ENCODE measurements at regions not wholly inside any gene's neighbourhood (a gene's known extent, or its start where the extent isn't known, plus 50 kb on each side); places are given as distances from the start of the nearest gene placed in this dataset.

DNA sequence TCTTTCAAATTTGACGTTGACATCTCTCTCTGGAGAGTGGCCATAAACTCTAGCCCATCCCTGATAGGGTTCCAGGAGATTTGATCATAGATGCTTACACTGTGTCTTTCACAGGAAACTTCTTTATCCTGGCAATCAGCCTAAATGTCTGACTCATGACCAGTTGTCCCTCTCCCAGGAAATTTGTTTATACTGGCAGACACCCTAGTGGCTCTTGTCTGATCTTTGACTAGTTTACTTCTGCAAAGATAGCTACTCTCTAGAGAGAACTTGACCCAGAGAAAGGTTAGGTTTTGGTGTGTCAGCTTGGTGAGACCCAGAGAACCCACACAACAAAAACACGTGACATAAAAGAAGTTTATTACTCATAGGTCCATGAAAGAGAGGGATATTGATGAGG lies 509.8 kb downstream of the CENPC start:
- TF ChIP-seq RARB (CRISPR knock-in tag; IDR thresholded peaks at IDR 0.05) (no peak), PPARA (CRISPR knock-in tag; IDR thresholded peaks at IDR 0.05; ENCODE audit: borderline replicate concordance) (no peak), ZFP3 (CRISPR knock-in tag; IDR thresholded peaks at IDR 0.05) (no peak), CSDC2 (CRISPR knock-in tag; IDR thresholded peaks at IDR 0.05) (no peak), ZC3H10 (CRISPR knock-in tag; IDR thresholded peaks at IDR 0.05) (no peak), GLIS3 (CRISPR knock-in tag; IDR thresholded peaks at IDR 0.05) (no peak), TCF4 (CRISPR knock-in tag; IDR thresholded peaks at IDR 0.05; ENCODE audit: borderline replicate concordance) (no peak), ESRRG (CRISPR knock-in tag; IDR thresholded peaks at IDR 0.05) (no peak)
- TF ChIP-seq, protein P1, sequence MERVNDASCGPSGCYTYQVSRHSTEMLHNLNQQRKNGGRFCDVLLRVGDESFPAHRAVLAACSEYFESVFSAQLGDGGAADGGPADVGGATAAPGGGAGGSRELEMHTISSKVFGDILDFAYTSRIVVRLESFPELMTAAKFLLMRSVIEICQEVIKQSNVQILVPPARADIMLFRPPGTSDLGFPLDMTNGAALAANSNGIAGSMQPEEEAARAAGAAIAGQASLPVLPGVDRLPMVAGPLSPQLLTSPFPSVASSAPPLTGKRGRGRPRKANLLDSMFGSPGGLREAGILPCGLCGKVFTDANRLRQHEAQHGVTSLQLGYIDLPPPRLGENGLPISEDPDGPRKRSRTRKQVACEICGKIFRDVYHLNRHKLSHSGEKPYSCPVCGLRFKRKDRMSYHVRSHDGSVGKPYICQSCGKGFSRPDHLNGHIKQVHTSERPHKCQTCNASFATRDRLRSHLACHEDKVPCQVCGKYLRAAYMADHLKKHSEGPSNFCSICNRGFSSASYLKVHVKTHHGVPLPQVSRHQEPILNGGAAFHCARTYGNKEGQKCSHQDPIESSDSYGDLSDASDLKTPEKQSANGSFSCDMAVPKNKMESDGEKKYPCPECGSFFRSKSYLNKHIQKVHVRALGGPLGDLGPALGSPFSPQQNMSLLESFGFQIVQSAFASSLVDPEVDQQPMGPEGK (CRISPR knock-in tag; IDR thresholded peaks at IDR 0.05; ENCODE audit: borderline replicate concordance): no peak
